Nephron progenitor cell (in vitro differentiated cells): ENCODE measurements at regions not wholly inside any gene's neighbourhood (a gene's known extent, or its start where the extent isn't known, plus 50 kb on each side); places are given as distances from the start of the nearest gene placed in this dataset.

Source experiments
- DNase-seq: peaks from one replicate; pipeline ENCODE4 v3.0.0; 2021
- H3K27ac Mint-ChIP-seq: 2 replicates; pipeline ENCODE4 v1.8.0; 2021; ENCODE audit warnings: mild to moderate bottlenecking, moderate library complexity, mixed read lengths
- H3K27me3 Mint-ChIP-seq: 2 replicates; pipeline ENCODE4 v1.8.0; 2021; ENCODE audit warnings: mild to moderate bottlenecking, low read depth, mixed read lengths; ENCODE audit not compliant: poor library complexity
- H3K36me3 Mint-ChIP-seq: 2 replicates; pipeline ENCODE4 v1.8.0; 2021; ENCODE audit warnings: low read depth, mixed read lengths
- H3K4me1 Mint-ChIP-seq: 2 replicates; pipeline ENCODE4 v1.8.0; 2021; ENCODE audit warnings: mixed read lengths
- H3K4me3 Mint-ChIP-seq: 2 replicates; pipeline ENCODE4 v1.8.0; 2021; ENCODE audit warnings: mild to moderate bottlenecking, moderate library complexity, mixed read lengths
- H3K9me3 Mint-ChIP-seq: 2 replicates; pipeline ENCODE4 v1.8.0; 2021; ENCODE audit warnings: mild to moderate bottlenecking, moderate library complexity, mixed read lengths
- TF ChIP-seq, protein P1 (sequence below): fragments of 200-600 bp; sonication (generic); IDR thresholded peaks from 2 replicates; pipeline ENCODE4 v1.5.0; 2021; ENCODE audit warnings: antibody characterized with exemption

DNA sequence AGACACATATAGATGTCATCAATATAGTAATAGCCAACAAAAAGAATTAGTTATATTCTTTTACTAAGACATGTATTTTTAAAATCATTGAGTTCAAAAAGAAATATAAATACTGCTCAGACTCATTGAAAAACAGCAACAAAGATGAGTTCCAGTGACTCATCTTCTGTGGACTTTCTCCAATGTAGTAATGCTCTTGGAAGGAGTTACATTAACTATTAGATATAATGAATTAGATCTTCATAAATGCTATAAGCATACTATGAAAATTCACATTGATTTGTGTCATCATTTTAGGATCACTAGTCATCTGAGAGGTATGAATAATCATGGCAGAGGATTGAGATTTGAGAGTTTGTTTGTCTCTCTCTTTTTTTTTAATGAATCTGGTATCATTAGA is 547.8 kb upstream of the PCDH7 start:
- TF ChIP-seq, protein P1, sequence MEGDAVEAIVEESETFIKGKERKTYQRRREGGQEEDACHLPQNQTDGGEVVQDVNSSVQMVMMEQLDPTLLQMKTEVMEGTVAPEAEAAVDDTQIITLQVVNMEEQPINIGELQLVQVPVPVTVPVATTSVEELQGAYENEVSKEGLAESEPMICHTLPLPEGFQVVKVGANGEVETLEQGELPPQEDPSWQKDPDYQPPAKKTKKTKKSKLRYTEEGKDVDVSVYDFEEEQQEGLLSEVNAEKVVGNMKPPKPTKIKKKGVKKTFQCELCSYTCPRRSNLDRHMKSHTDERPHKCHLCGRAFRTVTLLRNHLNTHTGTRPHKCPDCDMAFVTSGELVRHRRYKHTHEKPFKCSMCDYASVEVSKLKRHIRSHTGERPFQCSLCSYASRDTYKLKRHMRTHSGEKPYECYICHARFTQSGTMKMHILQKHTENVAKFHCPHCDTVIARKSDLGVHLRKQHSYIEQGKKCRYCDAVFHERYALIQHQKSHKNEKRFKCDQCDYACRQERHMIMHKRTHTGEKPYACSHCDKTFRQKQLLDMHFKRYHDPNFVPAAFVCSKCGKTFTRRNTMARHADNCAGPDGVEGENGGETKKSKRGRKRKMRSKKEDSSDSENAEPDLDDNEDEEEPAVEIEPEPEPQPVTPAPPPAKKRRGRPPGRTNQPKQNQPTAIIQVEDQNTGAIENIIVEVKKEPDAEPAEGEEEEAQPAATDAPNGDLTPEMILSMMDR, result no peak
- H3K4me3 Mint-ChIP-seq, result no peak overlapping the region
- H3K27ac Mint-ChIP-seq, result no peak overlapping the region
- peaks cover under 1% of the 10 kb centered on the region for H3K27me3 Mint-ChIP-seq
- no peaks in the 10 kb centered on the region for H3K4me1 Mint-ChIP-seq
- DNase-seq, result no peak
- no peaks in the 10 kb centered on the region for H3K36me3 Mint-ChIP-seq
- H3K9me3 Mint-ChIP-seq, result no peaks in the 10 kb centered on the region

DNA sequence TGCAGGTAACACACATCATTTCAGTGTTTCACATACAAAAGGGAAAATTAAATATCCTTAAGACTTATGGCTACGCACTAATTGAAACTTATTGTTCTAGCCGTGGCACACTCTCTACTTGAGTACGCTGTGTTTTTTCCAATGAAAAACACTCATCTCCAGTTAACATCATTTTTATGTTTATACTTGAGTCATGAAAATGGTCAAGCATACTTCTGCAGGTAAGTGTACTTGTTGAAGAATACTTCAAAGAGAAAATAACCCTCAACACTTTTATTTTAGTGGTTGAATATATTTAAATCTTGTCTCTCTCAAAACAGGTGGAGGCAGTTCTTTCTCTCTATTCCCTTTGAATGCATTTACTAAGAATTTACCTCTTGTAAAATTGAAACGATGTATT is 538.7 kb upstream of the PCDH7 start:
- Mint-ChIP-seq H3K4me3 (no peak overlapping the region), H3K4me1 (no peaks in the 10 kb centered on the region), H3K27ac (no peak overlapping the region), H3K9me3 (no peaks in the 10 kb centered on the region), H3K36me3 (no peaks in the 10 kb centered on the region), H3K27me3 (no peaks in the 10 kb centered on the region)
- TF ChIP-seq, protein P1, result no peak
- no peak for DNase-seq

DNA sequence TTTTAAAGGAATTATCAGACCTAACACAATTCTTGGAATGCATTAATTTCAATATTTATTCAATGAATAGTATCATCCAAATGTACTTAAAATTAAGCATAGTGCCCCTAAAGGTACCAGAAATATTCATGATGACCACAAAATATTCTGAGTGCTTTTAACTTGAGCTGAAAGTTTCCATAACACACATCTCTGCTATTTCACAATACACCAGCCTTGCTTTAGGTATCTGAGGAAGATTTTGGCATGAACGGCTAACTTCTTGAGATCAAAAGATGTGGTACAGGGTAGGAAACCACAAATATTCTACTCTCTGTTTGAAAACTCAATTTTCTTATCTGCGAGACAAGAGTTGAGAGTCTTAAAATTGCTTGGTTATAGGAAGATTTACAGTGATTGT is 538.3 kb upstream of the PCDH7 start:
- no peak overlapping the region for H3K4me3 Mint-ChIP-seq
- H3K36me3 Mint-ChIP-seq, result no peaks in the 10 kb centered on the region
- H3K9me3 Mint-ChIP-seq, result no peaks in the 10 kb centered on the region
- no peak for DNase-seq
- no peaks in the 10 kb centered on the region for H3K27me3 Mint-ChIP-seq
- H3K27ac Mint-ChIP-seq, result no peak overlapping the region
- H3K4me1 Mint-ChIP-seq, result no peaks in the 10 kb centered on the region
- TF ChIP-seq, protein P1, result no peak

DNA sequence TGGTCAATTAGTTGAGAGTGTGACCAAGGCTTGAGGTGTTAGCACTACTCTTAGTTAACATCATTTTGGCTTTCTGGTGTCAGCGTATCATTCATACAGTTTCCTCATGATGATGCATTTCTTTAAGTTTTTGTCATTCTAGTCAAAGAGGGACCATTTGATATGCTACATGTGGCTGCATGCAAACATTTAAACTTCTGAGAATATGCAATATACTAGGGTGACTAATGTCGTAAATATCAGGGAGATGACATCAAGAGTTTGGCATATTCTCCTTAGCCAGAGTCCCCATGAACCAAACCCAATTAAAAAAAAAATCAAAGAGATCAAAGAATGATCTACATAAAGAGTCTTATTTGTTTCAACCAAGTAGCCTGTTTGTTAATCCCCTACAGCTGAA is 537.4 kb upstream of the PCDH7 start:
- no peak for DNase-seq
- Mint-ChIP-seq H3K4me3 (no peak overlapping the region), H3K4me1 (no peaks in the 10 kb centered on the region), H3K27me3 (no peaks in the 10 kb centered on the region), H3K9me3 (no peaks in the 10 kb centered on the region), H3K36me3 (no peaks in the 10 kb centered on the region), H3K27ac (no peak overlapping the region)
- TF ChIP-seq, protein P1, result no peak

DNA sequence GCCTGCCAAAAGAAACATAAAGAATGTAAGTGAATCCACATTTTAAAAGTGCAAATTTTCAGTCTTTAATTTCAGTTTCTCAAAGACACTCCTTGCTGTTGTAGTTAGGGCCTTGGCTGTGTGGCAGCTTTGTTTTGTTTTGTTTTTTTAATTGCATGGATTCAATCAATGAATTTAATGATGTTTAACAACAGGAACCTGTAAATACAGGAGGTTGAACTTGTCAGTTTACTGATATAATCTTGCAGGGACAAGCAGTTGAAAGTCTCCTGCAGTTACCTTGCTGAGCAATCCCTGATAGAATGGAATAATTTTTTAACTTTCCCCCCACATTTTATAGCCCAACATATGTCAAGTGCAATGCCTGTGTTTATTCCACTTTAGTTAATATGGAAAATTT is 528.3 kb upstream of the PCDH7 start:
- H3K9me3 Mint-ChIP-seq, result no peaks in the 10 kb centered on the region
- no peaks in the 10 kb centered on the region for H3K4me1 Mint-ChIP-seq
- DNase-seq, result no peak
- no peak overlapping the region for H3K27ac Mint-ChIP-seq
- H3K36me3 Mint-ChIP-seq, result no peaks in the 10 kb centered on the region
- H3K27me3 Mint-ChIP-seq, result peaks cover 5% of the 10 kb centered on the region
- no peak overlapping the region for H3K4me3 Mint-ChIP-seq
- TF ChIP-seq, protein P1, result no peak

DNA sequence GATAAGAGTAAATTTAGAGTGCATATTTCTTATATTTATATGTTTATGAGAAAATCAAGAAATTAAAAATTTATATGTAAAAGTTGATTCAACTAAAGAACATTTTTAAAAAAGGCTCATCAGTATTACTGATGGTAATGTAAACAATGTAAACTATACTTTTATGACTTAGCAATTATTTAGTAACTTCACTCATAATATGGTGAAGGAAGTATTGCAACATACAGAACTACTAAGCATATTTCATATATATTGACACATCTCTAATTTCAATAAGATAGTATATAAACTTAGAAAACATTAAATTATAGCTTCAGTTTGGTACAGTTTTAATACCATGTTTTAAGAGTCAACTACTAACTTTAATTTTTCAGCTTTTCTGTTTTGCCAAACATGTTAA is 512.8 kb upstream of the PCDH7 start:
- no peaks in the 10 kb centered on the region for H3K36me3 Mint-ChIP-seq
- H3K27me3 Mint-ChIP-seq, result peaks cover 4% of the 10 kb centered on the region
- no peak for DNase-seq
- no peaks in the 10 kb centered on the region for H3K4me1 Mint-ChIP-seq
- peaks cover 17% of the 10 kb centered on the region for H3K9me3 Mint-ChIP-seq
- H3K4me3 Mint-ChIP-seq, result no peak overlapping the region
- no peak overlapping the region for H3K27ac Mint-ChIP-seq
- TF ChIP-seq, protein P1, result no peak
